GM20000 (cell line): ENCODE measurements at regions not wholly inside any gene's neighbourhood (a gene's known extent, or its start where the extent isn't known, plus 50 kb on each side); places are given as distances from the start of the nearest gene placed in this dataset.

Source experiments
- DNase-seq: peaks from one replicate; pipeline ENCODE4 v3.0.0; 2012; ENCODE audit warnings: low spot score
- TF ChIP-seq, protein P1 (sequence below): IDR thresholded peaks from 2 replicates; pipeline ENCODE4 v1.5.1; 2012; ENCODE audit warnings: mild to moderate bottlenecking, control low read depth; ENCODE audit errors: extremely low read depth, missing control alignments

DNA sequence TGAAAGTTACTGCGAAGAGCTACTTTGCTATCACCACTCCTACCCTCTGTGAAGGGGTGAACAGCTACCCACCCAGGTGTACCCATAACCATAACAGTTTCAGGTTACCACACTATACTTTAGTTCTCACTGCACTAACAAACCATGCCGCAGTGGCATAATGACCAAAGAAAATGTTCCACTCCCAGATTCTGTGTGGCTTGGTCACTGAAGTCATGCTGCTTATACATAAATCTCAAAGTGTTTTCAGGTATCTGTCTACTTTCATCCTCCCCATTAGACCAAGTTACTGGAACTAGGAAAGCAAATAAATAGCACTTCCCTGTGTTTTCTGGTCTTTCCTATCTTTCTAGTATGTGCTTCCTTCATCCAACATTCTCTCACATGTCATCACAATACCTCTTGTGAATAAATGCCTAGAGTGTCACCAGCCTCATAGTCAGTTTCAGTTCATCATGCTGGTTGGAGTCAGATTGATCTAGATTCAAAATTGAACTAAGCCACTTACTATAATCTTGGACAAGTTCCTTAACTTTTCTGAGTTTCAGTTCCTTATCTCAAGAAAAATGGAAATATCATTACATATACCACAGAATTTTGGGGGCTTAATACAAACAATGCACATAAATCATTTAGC lies 293.6 kb downstream of the FSIP2 start:
- TF ChIP-seq, protein P1, sequence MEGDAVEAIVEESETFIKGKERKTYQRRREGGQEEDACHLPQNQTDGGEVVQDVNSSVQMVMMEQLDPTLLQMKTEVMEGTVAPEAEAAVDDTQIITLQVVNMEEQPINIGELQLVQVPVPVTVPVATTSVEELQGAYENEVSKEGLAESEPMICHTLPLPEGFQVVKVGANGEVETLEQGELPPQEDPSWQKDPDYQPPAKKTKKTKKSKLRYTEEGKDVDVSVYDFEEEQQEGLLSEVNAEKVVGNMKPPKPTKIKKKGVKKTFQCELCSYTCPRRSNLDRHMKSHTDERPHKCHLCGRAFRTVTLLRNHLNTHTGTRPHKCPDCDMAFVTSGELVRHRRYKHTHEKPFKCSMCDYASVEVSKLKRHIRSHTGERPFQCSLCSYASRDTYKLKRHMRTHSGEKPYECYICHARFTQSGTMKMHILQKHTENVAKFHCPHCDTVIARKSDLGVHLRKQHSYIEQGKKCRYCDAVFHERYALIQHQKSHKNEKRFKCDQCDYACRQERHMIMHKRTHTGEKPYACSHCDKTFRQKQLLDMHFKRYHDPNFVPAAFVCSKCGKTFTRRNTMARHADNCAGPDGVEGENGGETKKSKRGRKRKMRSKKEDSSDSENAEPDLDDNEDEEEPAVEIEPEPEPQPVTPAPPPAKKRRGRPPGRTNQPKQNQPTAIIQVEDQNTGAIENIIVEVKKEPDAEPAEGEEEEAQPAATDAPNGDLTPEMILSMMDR = no peak
- no peak for DNase-seq

DNA sequence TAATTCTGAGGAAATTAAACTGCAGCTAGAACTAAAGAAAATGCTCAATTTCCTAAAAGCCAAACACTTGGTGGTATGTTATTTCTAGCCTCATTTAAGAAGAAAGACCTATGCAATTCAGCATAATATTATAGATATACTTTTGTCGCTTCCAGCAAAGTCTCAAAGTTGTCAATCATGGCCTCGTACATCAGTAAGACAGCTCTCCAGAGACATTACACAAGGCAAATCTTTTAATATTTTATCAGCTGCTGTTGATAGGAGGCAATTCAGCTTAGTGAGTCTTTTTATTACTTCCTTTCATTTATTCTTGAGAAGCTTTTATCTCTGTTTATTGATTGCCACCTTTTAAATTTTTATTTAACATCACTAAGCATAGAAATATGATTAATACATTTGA lies 294.3 kb downstream of the FSIP2 start:
- TF ChIP-seq, protein P1 = no peak
- DNase-seq = no peak

DNA sequence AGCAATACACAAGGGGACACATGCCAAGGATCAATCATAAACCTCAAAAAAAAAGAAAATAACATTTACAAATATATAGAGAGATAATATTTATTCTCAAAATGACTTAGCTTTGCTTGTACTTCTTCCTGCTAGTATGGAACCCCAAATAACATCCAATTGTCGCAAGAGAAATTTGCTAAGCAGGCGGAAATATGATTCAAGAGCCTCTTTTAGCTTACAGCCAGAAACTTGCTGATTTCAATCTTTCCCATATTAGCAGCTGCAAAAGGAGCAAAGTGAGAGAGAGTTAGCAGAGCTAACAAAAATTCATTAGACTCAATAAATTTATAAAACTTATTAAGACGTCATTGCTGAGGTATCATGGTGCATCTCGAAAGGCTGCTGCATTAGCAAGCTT lies 294.9 kb downstream of the FSIP2 start:
- no peak for DNase-seq
- TF ChIP-seq, protein P1 = no peak

DNA sequence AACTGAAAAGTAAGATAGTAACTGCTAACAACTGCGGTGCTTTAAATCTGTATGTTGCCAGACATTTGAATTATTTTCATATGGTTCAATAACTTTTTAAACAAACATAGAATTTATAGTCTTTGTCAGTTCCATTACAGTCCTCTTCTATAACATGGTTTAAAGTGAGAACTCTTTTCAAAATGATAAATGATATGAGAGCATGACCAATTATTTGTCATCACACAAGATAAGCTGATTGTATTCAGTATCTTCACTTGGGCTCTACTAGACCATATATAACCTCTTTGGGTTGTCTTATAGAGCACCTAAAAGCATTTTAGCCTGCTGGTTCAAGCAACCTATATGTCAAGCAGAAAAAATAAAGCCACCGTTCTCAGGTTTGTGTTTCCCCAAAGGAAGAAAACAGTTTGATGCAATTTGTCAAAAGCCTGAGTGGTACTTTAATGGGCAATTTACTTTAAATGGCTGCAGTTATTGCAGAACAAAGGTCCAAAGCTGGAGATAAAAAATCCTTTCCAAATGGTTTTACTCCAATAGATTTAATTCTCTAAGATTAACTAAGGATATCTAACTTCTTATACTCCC lies 298.4 kb downstream of the FSIP2 start:
- DNase-seq = no peak
- TF ChIP-seq, protein P1 = no peak

DNA sequence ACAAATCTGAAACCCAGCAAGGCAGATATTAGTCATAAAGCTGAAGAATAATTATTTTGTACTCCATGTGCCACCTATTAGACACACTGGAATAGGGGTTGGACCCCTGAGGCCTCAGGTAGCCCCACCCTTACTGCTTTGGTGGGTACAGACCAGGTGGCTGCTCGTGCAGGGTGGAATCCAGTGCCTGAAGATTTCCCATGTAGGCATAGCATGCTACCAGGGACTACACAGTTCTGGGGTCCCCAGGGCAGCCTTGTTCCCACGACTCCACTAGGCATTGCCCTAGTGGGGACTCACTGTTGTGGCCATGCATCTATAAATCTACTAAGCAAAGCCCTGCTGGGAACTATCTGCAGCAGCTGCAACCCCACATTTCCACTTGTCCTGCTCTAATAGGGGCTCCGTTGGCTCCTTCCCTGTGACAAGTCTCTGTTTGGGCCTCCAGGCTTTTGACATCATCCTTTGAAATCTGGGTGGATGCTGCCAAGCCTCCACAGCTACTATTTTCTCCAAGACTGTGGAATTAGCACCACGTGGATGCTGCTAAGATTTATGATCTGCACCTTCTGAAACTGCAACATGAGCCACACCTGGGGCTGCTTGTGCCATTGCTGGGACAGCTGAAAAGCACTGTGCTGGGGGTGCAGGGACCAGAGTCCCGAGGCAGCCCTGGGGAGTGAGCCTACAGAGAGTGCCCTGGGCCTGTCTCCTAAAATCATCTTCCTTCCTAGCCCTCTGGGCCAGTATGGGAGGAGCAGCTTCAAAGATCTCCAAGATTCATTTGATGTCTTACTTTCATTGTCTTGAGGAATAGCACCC lies 303.8 kb downstream of the FSIP2 start:
- TF ChIP-seq, protein P1 = no peak
- DNase-seq = no peak

DNA sequence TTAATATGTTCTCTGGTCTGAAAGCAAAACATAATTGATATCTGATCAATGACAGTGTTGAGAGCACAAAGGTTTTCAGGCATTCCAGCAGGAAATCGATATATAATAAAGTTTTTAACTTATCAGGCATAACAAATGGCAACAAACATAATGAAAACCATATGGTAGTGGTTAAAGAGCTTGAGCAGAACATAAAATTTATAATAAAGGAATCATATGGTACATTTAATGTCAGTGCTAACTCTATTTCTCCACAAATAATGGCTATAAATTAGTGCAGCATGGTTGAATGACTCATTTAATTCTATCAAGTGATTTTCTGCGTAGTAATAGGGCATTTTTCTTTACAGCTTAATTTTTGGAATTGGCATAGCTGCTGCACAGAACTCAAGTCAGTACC lies 306.2 kb downstream of the FSIP2 start:
- DNase-seq = no peak
- TF ChIP-seq, protein P1 = no peak

DNA sequence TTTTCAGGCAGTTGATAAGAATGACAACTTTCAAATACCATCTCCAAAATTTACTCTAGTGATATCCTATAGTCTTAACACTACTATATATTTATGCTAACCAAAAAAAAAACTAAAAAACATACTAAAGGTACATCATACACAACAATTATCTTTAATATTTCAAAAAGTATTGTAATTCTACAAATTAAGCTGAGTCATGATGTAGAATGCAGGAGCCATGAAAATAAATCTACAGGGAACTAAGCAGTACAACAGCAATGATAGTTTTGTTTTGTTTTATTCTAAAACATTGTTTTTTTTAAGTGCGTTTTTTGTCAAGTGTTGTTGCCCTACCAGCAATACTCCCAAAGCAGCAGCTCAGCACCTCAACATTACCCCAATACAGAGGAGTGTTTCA lies 314.3 kb downstream of the FSIP2 start:
- DNase-seq = no peak
- TF ChIP-seq, protein P1 = no peak
